Left cardiac atrium (tissue), 4 donors: ENCODE measurements at regions not wholly inside any gene's neighbourhood (a gene's known extent, or its start where the extent isn't known, plus 50 kb on each side); places are given as distances from the start of the nearest gene placed in this dataset.

ENCODE experiments used
- ATAC-seq, 2 donors: fragments of 200-7000 bp; cut with Tn5 transposase; one replicate each; pipeline ENCODE4 v1.9.1; 2020; ENCODE audit warnings: mild to moderate bottlenecking in 2 of 2, moderate library complexity in 2 of 2
- DNase-seq: peaks from one replicate; pipeline ENCODE4 v3.0.0-alpha.2; 2020
- intact Hi-C, 2 donors: fragments of 100-400 bp; cut with DNase I; formaldehyde crosslinking; loops; one replicate each; pipeline versions ENCODE4 v1.14.1 to v1.15.1; 2022 to 2023
- donor health status: DM: no; HTN: yes; CAD: no.
- donor health status: DM: no; HTN: yes; CAD: no; lungs with severe emphysema.
- donor health status: DM: yes; HTN: yes; CAD: no.
- donor health status: Dilated cardiomyopathy.

- ATAC-seq (no peak), DNase-seq (peak; percentile 6)
- intact Hi-C loops = no loop called here
These were observed 86.5 kb downstream of the YTHDF1 start for GRCh38 chr20:63129376-63129965.

DNA sequence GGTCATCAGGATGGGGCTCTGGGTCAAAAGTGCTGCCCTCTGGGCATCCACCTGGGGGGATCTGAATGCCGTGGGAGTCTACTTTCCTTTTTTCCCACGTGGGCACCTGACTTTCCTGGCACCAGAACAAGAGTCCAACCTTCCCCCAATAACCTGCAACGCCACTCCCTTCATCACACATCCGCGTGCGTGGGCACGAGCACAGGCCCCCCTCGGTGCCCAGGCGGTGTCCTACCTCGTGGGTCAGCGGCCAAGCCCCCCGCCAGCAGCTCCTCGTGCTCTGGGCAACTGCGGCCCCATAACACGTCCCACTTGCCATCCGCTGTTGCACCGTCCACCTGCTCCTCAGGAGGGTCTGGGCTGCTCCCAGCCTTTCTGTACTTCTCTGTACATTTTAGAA, 87.0 kb downstream of the YTHDF1 start:
- ATAC-seq = no peak
- DNase-seq = peak; percentile 11
- intact Hi-C loops = no loop called here

GRCh38 chr20:63128367-63128766, 87.6 kb downstream of the YTHDF1 start:
- ATAC-seq (no peak), DNase-seq (peak; percentile 17)
- intact Hi-C loops = no loop called here

GRCh38 chr20:63127700-63128364, 88.1 kb downstream of the YTHDF1 start:
- intact Hi-C loops = no loop called here
- DNase-seq = no peak
- no peak for ATAC-seq

DNA sequence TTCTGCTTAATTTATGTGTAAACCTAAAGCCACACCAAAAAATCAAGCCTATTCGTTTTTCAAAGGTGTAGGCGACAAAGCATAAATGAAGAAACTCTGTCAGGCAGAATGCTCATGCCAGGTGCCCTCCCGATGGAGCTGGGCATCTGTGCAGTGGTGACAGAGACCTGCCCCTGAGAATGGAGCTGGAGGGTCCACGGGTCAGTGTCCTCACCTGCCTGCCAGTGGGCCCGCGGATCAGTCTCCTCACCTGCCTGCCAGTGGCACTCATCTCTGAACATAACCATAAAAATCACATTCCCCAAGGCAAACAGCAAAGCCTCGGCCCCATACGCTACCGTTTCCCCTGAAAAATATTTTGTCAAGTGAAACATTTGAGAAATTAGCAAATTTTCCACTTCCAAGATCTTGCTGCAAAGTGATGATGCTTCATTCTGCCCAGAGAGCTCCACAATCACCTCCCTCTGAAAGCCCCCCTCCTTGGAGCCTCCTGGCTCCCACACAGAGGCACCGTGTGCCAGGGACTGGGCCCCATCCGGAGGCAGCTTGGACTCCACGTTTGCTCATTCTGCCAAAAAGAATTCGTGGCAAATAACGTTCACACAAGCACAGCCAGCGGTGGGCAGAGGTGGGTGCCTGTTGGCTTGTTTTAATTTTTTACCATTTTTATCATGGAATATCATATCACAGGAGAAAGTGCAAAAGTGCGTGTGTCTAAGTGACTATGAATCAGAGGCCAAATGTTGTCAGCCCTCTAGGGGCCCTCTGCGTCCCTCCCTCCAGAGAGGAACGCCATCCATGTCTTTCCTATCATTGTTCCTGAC, 88.8 kb downstream of the YTHDF1 start:
- ATAC-seq (no peak), DNase-seq (no peak)
- intact Hi-C loops = no loop called here

DNA sequence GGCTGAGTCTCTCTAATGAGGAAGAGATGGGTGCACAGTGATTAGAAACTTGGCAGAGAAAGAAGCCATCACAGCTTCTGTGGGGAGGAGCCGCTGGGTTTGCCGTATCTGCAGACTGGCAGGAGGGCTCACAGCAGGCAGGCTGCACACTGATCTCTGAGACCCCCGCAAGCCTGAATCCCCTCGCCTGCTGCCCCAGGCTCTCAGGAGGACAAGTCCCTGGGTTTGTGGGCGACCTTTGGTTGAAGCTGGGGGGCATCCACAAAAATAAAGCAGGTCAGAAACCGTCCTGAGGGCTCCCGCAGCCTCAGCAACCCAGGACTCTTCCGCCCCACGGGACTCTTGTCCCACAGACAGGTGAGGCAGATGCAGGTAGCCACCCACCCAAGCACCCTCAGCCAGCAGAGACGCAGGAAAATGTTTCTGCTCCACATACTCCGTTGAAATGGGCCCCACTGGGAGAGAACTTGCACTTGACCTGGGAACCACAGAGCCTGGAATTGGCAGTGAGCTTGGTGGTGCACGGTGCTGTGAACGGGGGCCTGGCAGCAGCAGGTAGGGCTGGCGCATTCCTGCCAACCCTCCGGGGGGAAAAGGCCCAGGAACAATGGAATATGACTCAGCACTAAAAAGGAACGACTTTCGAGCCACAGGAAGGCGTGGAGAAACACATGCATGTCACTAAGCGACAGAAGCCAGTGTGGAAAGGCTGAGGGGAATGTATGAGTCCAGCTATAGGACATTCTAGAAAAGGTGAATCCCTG, 89.9 kb downstream of the YTHDF1 start:
- intact Hi-C loops = no loop called here
- no peak for ATAC-seq
- DNase-seq = peak; percentile 6

DNA sequence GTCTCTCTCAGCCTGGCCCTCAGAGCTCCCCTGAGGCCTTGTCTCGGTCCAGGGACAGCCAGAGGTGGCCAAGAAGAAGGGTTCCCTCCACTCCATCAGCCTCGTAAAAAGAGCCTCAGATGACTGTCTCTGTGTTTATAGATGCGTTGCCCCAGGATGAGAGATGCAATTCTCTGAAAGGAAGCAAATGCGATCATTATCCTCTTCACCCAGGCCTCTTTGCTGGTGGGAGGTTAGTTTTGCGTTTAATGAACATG, 90.4 kb downstream of the YTHDF1 start:
- ATAC-seq = no peak
- intact Hi-C loops = no loop called here

GRCh38 chr20:63124782-63125580, 91.0 kb downstream of the YTHDF1 start:
- DNase-seq (peak; percentile 7), ATAC-seq (no peak)
- intact Hi-C loops = no loop called here

More for the DNA sequence above, 90.4 kb downstream of the YTHDF1 start:
- DNase-seq = no peak

DNA sequence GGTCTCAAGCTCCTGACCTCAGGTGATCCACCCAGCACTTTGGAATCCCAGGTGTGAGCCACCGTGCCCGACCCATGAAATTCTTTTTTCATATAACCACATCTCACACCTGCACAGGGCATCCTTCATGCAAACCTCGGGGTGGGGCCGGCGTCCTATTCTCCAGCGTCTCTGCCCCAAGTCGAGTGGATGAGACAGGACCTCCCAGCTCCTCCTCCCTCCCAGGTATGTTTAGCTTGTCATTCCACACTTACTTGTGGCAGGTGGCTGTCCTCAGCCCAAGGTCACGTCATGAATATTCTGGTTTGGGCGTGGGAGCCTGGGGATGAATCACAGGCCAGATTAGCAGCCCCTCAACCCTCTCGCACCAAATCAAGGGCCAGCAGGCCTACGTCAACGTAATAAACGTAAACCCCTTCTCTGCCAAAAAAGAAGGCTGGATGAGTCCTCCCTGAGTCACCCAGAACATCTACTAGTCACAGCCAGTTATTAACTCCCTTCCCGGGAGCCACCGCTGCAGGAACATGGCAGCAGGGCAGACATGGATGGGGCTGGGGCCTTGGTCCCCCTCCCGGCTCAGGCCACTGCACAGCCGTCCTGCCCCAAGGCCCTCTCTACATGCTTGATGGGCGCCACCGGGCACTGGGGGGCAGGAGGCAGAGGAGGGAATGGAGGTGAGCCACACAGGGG, 91.7 kb downstream of the YTHDF1 start:
- ATAC-seq (no peak), DNase-seq (peak; percentile 17)
- intact Hi-C loops = no loop called here

GRCh38 chr20:63123331-63123741, 92.6 kb downstream of the YTHDF1 start:
- ATAC-seq (no peak), DNase-seq (peak; percentile 7)

GRCh38 chr20:63122626-63123025, 93.3 kb downstream of the YTHDF1 start:
- intact Hi-C loops = no loop called here
- ATAC-seq (no peak), DNase-seq (no peak)

More at GRCh38 chr20:63123331-63123741, 92.6 kb downstream of the YTHDF1 start:
- intact Hi-C loops = no loop called here

DNA sequence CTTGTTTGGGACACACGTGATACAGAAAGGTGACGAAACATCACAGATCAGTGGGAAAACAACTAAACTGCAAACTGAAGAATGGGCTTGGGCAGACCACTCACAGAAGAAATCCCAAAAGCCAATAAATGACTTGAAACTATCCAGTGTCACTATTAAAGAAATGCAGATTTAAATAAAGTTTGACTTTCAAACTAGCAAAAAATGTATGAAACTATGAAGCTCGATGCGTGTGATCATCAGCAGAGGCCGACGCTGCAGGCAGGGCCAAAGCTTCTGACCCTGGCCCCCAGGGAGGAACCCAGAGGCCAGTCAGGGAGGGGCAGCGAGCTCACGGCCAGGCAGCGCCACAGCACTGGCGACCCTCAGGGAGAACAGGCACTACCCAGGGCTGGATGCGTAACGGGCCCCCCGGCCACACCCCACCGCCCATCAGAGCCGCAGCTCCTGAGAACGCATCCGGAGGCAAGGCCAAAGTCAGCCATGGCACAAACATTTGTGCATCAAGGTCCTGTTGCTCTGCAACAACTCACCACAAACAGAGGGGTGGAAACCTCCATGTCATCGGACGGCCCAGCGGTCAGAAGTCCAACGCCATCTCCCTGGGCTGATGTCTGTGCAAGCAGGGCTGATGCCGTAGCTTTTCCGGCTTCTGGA, 94.1 kb downstream of the YTHDF1 start:
- peak; percentile 13 for DNase-seq
- intact Hi-C loops = no loop called here
- ATAC-seq = no peak

- ATAC-seq = no peak
- intact Hi-C loops = no loop called here
- DNase-seq = peak; percentile 6
These were observed 94.7 kb downstream of the YTHDF1 start for GRCh38 chr20:63121246-63121645.

DNA sequence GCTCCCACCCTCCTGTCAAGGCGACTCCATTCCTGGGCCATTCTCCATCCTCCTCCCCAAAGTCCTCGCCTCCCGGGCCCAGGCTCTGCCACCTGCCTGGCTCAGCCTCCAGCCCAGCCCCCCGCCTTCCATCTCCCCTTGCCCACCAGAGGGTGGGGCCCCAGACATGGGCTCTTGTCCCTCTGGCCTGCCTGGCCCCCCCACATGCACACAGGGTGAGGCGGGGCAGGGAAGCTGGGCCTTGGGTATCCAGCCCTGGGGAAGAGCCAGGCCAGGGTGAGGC, 95.2 kb downstream of the YTHDF1 start:
- ATAC-seq (no peak), DNase-seq (peak; percentile 5)
- intact Hi-C loops = no loop called here

DNA sequence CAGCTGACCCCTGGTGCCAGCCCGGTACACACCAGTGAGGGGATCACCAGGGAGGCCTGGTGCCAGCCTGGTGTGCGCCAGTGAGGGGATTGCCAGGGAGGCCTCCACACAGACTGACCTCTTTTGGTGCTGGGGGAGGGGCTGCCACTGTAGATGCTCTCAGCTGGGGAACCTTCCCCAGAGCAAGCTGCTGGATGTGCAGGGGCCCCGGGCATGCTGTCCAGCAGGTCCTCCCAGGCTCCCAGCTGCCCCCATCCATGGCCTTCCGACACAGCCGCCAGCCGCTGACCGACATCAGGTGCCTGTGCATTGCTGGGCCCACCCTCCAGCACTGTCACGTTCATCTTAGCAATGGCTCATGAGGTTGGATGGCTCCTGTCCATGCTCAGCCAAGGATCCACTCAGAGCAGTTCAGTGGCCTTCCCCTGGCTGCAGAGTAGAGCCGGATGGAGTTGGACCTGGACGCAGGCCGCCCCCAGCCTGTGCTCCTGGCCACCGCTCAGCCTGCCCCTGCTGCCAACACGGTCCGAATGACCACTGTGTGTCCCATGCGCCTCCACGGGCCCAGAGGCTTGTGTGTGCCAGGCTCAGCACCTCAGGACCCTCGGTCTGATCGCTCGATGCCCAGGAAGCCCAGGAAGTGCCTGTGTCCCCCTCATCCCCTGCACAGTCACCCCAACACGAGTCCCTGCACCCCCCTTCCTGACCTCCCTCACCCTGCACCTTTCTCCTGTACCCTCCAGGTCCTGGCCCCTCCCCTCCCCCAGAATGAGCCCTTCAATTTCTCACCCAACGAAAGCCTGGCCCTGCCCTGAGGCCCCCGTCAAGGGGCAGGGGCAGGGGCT, 95.7 kb downstream of the YTHDF1 start:
- peak; percentile 7 for DNase-seq
- intact Hi-C loops = no loop called here
- ATAC-seq = no peak

DNA sequence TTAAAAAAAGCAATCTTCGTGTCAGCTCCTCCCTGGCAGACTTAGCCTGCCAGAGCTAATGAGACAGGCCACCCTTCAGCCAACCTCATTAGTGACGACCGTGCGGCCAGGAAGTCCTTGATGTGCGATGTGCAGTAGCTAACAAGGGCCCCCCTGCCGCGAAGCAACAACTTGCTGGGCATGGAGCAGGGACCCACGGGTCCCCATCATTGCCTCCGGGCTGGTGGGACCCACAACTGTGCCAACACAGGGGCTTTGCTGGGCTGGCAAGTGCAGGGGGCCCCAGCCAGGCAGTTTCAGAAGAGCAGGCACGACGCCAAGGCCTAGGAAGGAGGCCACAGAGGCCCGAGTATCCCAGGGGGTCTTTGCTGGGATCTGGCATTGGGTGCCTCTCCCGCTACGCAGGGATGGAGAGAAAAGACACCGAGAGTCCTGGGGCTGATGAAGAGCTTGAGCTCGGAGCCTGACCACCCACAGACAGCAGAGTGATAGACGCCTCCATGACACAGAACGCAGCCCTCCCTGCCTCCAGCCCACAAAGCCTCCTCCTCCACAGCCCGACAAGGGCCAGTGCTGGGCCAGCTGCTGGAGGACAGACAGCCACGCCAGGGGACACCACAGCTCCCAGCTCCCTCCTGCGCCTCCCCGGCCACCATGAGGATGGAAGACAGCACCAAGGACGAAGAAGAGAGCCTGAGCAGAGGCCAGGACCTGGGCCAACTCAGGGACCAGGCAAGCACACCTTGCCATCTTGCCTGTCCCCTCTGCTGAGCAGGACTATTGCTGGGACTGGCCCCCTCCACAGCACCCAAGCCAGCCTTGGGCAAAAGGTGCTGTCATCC, 96.6 kb downstream of the YTHDF1 start:
- ATAC-seq (no peak), DNase-seq (peak; percentile 7)
- intact Hi-C loops = no loop called here
